Heart left ventricle (tissue), 13 donors: ENCODE measurements at regions not wholly inside any gene's neighbourhood (a gene's known extent, or its start where the extent isn't known, plus 50 kb on each side); places are given as distances from the start of the nearest gene placed in this dataset.

ENCODE experiments used
- CTCF ChIP-seq, 12 donors: fragments of 200-600 bp; sonication (generic) in 4 of 12; IDR thresholded peaks; one replicate each; pipeline versions ENCODE4 v1.5.0 to v1.8.0; 2018 to 2022; ENCODE audit warnings: antibody characterized with exemption in 12 of 12, mild to moderate bottlenecking in 5 of 12
- POLR2A ChIP-seq, 2 donors: fragments of 450-650 bp; IDR thresholded peaks; one replicate each; pipeline ENCODE4 v1.6.1; 2017; ENCODE audit warnings: antibody characterized with exemption in 2 of 2, mild to moderate bottlenecking in 2 of 2, moderate library complexity in 2 of 2
- donor health status: ischemic (EF 13 %, LVEDD 7.1; RV severe dilation, severe dysfunction).
- donor health status: DM: no; HTN: yes; CAD: no.
- donor health status: DM: no; HTN: no; CAD: no.
- donor health status: ischemic (EF 25% LVEDD 6.9; RV normal size, moderate dysfunction).
- donor health status: ischemic (EF 25% LVEDD 5.7; RV mildly dilated, moderate dysfunction).
- donor health status: ischemic (EF 35%, LVEDD 5.7; RV mildly dilated, moderate dysfunction).
- donor health status: nonischemic (EF 11% LVEDD 7.7; RV severe dilation, severe dysfunction).
- donor health status: DM: yes; HTN: yes; CAD: no.
- donor health status: PGD.
- donor health status: ischemic (EF 29% LVEDD 5.4; RV normal size, mild dysfunction).
- donor health status: nonischemic (EF 23%, LVEDD 6.1; RV moderate dilation, normal function).

- no peak for TF ChIP-seq CTCF (IDR thresholded peaks at IDR 0.05)
- TF ChIP-seq POLR2A (IDR thresholded peaks at IDR 0.05): no peak
Observed at GRCh38 chr5:142210864-142211412, 102.4 kb downstream of the NDFIP1 start.
